ENCODE measurements at regions not wholly inside any gene's neighbourhood (a gene's known extent, or its start where the extent isn't known, plus 50 kb on each side); places are given as distances from the start of the nearest gene placed in this dataset.

DNA sequence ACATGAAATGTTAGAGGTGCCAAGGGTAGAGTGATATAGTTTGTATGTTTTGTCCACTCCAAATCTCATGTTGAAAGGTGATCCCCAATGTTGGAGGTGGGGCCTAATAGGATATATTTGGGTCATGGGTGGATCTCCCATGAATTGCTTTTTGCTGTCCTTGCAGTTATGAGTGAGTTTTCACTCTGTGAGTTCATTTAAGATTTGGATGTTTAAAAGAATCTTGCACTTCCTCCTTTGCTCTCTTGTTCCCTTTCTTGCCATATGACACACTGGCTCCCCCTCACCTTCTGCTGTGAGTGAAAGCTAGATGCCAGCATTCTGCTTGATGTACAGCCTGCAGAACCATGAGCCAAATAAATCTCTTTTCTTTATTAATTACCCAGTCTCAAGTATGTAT, 269.2 kb downstream of the ZWINT start:
- TF ChIP-seq CTCF (IDR thresholded peaks at IDR 0.05; ENCODE audit: low read length) (no peak), EZH2 (optimal IDR thresholded peaks at IDR 0.05; ENCODE audit: low read depth, low read length) (no peak)
